ENCODE measurements at regions not wholly inside any gene's neighbourhood (a gene's known extent, or its start where the extent isn't known, plus 50 kb on each side); places are given as distances from the start of the nearest gene placed in this dataset.

DNA sequence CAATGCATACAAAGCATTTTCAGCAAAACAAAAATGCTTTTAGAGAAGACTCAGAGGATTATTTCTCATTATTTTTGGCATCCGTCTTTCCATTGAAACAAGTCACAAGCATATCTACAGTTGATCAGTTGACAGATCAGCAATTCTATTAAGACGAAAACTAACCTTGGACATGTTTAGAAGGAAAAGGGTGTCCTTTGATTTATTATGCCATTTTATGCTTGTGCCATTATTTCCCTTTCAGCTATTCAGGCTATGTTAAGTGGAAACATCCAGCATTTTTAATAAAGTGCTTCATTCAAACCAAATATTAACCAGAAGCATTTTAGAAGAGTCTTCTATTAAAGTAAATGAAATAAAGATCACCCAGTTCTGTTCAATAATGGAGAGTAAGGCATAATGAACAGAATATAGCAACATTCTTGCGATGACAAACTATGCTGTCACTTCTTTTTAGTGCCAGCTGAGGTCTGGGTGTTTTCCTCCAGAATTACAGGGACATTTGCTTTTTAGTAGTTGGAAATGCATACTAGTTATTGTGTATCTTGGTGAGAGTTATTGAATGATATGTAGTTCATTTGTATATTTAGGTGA lies 481.4 kb downstream of the PLA2G4A start:
- DNase-seq (ENCODE audit: low read depth), result no peak

DNA sequence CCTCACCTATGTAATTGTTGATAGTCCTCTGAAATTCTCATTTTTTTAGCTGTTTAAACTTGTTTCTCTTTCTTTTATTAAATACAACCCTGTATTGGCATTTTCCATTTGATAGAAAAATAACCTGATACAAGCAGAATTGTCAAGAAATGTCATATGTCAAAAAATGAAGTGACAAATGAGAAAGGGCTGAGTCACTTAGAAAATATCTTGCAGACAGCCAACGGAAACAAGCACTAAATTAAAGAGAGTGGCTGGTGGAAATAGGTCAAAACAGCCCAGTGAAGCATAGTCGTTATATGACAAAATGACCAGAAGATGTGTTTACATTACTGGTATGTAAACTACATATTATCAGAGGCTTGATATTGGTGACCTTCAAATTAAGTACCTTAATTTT lies 484.4 kb downstream of the PLA2G4A start:
- no peak for DNase-seq (ENCODE audit: low read depth)

DNA sequence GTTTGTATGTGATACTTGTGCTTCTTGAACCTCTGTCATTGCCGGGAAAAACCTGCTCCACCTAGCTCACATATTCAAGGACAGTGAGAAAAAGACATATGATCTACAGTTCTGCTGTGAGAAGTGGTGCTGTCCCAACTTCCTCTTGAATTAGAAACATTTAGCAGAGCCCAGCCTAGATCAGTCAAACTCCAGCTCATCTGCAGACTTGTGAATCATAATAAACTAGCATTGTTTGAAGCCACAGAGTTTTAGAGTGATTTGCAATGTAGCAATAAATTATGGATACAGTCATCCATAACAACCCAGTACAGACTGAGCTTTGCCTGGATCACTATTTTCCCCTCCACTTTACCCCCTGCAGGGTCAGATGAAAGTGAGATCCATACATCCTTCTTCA lies 497.8 kb downstream of the PLA2G4A start:
- peak; percentile 1 for DNase-seq (ENCODE audit: low read depth)

DNA sequence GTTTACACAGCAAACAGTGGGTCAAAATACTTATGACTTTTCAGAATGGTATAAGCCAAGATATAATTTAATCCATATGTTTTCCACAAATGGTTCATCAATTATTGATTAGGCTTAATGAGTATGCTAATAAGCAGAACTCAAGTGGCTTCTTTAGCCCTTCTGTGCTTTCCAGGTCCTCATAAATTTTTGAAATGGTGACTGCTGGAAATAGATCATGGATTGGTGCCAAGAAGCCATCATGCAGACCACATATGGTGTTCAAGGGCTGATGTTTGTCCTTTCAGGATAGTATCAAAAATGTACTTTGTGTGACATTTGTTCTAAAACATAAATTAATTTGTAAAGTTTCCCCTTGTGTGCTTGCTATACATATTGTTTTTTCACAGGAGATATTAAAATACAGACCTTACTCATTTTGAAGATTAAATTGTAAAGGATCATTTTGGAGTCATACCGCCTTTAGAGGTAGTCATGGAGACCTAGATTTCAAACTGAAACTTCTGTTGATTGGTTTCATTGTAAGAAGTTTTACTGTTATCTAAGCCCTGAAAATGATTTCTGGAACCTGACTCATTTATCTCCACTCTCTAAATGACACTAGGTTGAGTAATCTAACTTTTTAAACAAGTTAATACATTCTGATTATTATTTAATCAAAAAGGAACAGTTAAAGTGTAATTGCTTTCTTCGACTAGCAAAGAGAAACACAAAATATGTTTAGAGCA lies 507.9 kb downstream of the PLA2G4A start:
- no peak for DNase-seq (ENCODE audit: low read depth)

DNA sequence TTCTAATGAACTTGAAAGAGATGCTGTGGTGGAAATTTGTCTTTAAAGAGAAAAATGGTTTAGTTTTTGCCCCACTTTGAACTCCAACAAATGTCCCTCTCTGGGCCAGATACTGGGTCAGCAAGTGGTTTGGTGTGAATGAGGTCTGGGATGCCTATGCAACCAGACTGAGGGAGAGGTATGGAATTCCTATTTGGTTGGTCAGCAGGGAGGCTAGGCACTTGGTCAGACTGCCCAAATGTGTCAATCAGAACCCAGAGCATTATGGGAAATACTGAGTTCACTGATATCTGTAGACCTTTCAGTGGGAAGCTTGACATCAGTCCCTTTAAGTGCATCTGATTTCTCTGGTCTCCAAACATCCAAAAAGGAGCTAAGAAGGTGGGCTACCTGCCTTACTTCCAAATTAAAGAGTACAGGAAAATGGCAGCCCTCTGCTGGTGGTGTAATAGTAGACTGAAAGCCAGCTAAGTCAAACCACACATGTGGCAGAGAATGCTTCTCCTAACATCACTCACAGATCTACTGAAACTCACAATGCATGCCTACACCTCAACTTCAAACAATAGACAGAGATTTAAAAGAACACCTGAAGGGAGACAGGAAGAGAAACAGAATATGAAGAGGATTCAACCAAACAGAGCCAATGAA lies 510.1 kb downstream of the PLA2G4A start:
- no peak for DNase-seq (ENCODE audit: low read depth)

DNA sequence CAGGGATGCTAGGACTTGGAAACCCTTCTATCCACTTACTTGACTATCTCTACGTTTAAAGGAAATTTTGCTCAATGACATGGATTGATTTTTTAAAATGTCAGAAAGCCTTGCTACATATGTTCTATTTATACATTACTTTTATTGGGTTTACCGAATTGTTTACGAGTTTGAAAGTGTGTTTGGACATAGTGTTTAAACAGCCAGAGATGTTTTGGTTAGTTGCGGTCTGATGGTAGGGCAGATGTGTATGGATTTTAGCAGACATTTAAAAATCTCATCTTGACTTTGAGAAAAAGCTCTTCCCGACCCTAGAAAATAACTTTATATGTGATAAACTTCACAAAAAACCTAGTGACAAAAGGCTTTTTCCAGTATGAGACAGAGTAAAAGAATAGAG lies 513.7 kb downstream of the PLA2G4A start:
- DNase-seq (ENCODE audit: low read depth), result no peak

DNA sequence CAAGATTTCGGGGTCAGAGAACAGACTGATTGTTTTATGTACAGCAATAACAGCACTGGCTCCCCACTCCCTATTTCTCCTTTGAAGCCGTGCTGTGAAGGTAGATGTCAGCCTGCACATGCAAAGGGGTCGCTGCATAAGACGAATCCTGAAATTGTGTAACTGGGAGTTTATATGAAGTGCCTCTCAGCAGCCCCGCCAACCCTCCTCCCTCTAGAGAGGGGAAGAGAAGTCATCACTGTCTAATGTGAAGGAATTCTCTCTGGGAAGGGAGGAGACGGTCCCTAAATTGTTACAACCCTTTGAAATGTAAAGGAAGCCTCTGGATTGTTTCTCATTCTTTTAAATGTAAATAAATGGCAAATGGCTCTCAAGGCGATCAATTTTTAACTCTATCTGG lies 545.3 kb downstream of the PLA2G4A start:
- DNase-seq (ENCODE audit: low read depth), result no peak

DNA sequence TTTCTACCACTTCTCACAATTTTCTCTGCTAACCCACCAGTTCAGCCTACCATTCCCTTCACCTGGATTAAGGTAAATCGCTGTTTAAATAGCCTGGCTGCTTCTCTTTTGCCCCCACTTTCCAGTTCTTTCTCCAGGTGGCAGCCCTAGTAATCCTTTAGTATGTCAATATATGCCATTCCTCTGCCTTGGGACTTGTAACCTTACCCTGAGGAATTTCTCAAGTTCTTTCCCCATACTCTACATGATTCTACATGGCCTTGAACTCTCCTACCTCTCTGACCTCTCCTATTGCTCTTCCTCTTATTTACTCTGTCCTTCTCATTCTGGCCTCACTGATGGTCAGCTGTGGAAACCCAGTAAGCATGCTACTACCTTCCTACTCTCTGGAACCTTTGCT lies 546.0 kb downstream of the PLA2G4A start:
- DNase-seq (ENCODE audit: low read depth), result no peak

DNA sequence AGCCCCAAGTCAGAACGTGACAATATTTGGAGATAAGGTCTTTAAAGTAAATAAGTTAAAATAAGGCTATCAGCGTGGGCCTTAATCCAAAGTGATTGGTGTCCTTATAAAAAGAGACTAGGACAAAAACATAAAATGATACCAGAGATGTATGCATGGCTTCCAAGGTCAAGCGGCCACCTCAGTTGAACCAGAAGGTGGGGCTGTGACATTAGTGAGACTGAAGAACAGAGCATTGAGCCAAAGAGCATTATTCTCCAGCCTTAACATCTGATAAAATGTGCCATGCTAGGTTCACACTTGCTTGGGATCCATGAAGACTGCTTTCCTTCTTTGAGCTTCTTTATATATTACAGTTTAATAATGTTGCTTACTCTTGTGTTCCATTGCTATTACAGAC lies 554.6 kb downstream of the PLA2G4A start:
- no peak for DNase-seq (ENCODE audit: low read depth)

DNA sequence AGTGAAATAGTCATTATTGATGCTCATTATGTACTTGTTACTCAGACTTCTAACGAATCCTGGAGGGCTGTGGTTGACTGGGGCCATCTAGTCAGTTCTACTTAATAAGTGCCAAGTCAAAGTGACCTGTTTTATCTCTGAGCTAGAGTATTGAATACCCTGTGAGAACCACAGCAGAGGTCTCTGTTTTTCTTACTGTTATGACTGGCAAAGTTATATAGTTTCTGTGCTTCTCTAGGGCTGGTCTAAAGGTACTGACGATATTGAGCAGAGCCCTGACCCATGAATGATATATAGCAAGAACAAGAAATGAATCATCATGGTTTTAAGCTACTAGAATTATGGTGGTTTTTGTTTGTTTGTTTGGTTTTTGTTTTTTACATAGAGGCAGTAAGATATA lies 555.8 kb downstream of the PLA2G4A start:
- no peak for DNase-seq (ENCODE audit: low read depth)

DNA sequence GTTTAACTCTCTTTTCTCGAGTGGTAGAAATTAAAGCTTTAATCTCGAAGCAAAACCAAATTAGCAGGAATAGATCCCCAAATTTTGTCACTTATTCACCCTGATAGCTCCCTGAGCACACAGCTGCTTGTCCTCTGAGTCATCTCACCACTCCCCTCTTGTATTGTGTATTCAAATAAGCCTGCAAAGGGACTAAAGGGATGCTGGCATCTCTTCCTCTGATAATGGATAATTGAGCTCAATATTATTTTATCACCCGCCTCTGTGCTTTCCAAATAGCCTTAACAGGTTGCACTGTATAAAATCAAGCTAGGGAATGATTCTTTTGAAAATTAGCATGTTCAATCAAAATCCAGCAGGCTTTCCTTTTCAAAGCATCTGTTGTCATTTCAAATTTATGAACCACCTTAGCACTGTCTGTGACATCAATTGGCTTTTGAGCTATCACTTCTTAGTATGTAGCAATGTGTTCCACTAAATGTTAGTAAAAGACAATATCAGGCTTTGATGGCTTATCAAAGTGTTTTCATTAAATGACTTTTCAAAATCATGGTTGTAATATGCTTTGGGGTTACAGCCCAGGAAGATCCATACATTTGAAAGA lies 561.6 kb downstream of the PLA2G4A start:
- DNase-seq (ENCODE audit: low read depth), result peak; percentile 4

DNA sequence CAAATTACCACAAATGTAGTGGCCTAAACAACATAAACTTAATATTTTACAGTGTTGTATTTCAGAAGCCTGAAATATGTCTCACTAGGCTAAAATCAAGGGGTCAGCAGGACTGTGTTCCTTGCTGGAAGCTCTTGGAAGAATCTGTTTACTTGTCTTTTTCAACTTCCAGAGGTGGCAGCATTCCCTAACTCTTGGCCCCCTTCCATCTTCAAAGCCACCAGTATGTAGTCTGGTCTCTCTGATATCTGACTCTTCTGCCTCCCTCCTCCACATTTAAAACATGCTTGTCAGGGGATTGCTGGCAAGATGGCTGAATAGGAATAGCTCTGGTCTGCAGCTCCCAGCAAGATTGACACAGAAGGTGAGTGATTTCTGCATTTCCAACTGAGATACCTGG lies 567.5 kb downstream of the PLA2G4A start:
- peak; percentile 6 for DNase-seq (ENCODE audit: low read depth)

DNA sequence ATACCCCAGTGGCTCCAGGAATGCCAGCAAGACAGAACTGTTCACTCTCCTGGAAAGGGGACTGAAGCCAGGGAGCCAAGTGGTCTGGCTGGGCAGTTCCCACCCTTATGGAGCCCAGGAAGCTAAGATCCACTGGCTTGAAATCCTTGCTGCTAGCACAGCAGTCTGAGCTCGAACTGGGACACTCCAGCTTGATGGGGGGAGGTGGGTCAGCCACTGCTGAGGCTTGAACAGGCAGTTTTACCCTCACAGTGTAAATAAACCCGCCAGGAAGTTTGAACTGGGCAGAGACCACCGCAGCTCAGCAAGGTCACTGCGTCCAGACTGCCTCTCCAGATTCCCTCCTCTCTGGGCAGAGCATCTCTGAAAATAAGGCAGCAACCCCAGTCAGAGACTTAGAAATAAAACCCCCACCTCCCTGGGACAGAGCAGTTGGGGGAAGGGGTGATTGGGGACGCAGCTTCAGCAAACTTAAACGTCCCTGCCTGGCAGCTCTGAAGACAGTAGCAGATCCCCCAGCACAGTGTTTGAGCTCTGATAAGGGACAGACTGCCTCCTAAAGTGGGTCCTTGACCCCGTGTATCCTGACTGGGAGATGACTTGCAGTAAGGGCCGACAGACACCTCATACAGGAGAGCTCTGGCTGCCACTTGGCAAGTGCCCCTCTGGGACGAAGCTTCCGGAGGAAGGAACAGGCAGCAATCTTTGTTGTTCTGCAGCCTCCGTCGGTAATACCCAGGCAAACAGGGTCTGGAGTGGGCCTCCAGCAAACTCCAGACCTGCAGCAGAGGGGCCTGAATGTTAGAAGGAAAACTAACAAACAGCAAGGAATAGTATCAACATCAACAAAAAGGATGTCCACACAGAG lies 568.4 kb downstream of the PLA2G4A start:
- no peak for DNase-seq (ENCODE audit: low read depth)

DNA sequence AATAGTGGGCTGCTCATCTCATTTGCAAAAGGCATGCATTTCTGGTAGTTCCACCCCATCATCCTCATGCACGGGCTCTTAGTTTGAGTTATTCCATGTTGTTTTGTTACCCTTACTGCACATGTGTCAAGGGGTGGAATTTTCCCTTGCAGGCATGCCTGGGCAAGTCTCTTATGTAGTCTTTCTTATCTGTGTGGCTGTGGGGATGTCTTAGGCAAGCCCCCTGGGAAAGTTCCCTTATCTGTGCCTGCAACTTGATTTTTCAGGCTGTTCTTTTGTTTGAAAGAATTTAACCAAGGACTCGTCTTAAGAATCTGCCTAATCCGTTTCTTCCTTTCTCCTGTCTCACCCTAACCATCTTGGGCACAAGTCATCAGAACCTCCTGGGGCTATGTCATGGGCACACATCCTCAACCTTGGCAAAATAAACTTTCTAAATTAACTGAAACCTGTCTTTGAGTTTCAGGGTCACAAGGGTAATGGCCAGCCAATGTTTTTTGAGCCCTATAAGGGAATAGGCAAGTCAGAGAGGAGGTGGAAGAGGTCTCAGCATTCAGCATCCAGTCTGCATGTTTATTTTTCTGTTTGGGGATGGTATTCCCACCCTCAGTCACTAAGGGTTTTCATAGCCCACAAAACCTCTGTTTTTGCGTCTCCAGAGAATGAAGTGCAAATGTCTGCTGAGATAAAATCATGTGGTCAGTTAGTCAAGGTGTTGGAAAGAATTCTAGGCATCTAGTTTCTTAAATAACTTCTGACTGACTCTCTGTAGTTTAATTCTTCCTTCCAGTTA lies 579.7 kb downstream of the PLA2G4A start:
- DNase-seq (ENCODE audit: low read depth), result peak; percentile 54

DNA sequence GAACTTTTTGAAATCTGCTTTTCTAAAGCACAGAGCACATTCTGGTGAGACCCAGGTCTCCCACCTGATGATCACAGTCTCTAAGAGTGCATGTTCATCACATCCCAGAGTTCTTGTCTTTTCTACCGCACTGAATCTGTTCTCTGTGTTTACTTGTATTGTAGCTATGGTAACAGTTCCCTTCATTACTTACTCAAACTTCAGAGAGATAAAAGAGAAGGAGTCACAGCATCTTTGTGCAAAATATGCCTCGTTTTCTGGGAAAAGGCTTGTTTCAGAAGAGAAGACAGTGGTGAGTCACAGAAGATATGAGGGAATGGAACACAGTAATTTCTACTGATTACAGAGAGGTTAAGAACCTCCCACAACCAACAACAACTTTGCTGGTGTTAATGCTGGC lies 580.6 kb downstream of the PLA2G4A start:
- peak; percentile 80 for DNase-seq (ENCODE audit: low read depth)

DNA sequence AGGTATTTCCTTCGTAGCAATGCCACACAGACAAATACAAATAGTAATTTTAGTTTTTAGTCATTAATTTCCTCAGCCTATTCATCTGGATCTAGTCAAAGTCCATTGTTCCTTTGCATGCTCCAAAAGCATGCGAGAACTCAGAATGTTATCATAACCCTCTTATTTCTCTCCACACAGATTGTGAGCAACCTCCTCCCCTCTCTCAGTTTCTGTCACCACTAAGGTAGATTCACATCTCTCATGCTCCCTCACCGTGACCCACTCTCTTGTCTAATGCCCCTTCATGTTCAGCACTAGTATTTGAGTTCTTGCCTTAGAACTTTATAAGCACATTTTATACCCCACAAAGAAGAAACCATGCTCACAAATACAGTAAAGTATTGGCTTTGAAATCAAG lies 582.4 kb downstream of the PLA2G4A start:
- DNase-seq (ENCODE audit: low read depth), result no peak

DNA sequence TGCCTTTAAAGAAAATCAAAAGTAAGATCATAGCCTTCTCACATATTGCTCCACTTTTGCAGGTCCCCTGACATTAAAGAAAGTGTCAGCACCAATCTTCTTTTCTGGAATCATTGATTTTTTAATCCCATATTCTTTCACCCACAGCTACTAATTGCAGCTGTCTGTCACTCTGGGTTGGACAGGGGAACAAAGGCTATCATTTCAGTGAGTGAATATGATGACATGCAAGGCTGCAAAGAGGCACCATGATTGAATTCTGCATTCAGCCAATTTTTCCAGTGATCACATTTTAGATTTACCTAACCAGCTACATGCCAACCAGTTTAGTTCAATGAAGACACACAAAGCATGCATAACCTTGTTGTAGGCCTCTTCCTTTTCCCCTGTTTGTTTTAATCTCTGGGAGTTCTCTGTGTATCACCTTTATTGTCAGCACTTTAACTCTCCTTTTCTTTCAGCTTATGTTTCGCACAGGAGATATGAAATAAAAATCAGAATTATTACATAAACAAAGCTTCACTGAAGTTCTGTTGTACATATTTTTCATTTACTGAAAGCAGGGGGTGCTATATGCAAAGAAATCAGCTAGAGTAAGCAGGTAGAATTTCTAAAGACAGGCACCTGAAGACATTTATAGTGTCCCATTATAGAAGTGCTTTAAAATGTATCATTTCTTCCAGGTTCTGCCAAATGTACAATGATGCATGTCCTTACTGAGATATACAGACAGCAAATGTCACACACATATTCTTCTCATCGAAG lies 584.8 kb downstream of the PLA2G4A start:
- DNase-seq (ENCODE audit: low read depth), result peak; percentile 11

DNA sequence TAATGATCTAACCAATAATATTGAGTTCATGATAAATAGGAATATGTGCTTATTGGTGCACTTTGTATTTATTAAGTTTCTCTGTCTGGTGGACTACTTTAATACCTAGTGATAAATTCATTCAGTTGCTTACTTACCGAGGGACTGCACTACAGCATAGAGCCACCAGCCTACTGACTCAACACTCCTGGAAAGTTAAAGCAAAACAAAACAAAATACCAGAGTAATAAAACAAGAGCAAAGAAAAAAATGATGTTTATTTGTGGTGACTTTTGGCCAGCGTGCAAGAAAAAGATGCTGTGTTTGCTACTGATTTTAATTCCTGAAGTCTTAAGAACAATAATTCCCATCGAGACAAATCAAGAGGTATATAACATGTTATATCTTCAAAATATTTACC lies 586.3 kb downstream of the PLA2G4A start:
- peak; percentile 20 for DNase-seq (ENCODE audit: low read depth)

DNA sequence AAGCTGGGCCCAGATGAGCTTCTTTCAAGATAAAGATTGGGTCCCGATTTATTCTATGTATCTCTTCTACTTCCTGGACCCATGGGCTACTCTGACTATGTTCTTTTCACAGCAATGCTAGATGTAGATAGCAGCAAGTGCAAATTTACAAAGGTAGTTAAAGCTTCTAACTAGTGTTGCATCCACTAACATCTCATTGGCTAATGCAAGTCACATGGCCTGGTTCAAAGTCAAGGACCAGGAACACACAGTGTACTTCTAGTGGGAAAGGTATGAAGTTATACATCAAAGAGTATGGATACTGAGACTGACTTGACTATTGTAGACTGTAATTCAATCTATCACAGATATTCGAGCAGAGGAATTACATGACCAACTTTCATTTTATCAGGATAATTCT lies 588.8 kb downstream of the PLA2G4A start:
- DNase-seq (ENCODE audit: low read depth), result no peak

DNA sequence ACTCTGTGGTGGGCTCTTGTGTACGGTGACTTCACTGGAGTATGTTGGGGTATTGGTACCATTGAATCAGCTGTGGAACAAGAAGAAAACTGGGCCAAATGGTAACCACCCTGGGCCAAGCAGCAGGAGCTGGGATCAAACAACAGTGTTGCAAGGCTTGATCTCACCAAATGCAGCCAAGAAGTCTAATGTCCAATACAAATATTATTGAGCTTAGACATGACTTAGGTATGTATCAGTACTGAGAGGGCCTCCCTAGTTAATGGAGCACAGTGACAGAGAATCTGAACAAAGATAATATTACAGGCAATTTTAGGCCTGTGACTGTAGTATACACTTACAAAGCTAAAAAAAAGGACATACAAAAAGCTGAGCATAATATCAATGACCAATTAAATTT lies 604.8 kb downstream of the PLA2G4A start:
- DNase-seq (ENCODE audit: low read depth), result peak; percentile 31

DNA sequence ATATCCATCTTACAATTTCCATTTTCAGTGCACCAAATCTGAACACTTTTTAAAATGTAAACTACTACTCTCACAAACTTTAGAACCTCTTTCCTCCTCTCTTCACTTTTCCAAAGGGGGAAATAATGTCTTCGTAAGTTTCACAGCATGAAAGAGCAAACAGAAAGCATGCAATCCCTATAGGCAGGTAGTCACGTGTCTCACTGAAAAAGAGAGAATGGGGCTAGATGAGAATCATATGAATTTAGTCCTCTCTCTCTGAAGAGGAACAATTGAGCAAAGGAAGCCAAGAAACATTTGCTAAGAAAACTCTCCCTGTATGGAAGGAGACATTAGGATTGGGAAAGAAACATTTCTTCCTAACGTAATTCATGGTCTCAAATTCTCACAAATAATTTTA lies 613.9 kb downstream of the PLA2G4A start:
- DNase-seq (ENCODE audit: low read depth), result no peak

Measured in iris pigment epithelial cell (primary cell).